ENCODE measurements at regions not wholly inside any gene's neighbourhood (a gene's known extent, or its start where the extent isn't known, plus 50 kb on each side); places are given as distances from the start of the nearest gene placed in this dataset.

DNA sequence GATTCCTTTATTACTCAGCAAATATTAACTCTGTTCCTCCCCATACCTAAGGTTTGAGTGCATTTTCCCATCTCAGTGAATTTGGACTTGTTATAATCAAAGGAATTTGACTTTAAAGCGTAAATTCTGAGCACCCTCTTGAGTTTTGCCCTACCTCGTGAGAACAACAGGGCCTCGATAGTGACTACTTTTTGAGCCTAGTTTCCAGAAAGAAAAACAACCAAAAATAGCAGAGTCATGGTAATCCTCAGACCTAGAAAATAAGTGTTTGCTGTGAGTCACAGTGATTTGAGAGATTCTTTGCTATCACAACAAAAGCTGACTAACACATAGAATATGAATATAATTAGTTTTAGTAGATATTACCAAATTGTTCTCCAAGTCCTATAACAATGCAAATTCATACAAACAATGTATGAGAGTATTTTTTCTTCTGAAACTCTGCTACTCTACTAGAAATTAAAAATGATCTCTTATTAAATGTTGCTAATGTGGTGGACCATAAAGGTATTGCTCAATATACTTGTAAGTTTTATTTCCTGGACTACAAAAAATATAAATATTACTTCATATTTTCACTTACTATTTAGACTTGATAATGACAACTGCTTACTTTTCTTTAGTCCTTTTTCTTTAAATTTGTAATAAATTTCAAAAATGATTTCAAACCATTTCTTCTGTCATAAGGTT is 759.7 kb downstream of the BRINP1 start:
- TF ChIP-seq, protein P1, sequence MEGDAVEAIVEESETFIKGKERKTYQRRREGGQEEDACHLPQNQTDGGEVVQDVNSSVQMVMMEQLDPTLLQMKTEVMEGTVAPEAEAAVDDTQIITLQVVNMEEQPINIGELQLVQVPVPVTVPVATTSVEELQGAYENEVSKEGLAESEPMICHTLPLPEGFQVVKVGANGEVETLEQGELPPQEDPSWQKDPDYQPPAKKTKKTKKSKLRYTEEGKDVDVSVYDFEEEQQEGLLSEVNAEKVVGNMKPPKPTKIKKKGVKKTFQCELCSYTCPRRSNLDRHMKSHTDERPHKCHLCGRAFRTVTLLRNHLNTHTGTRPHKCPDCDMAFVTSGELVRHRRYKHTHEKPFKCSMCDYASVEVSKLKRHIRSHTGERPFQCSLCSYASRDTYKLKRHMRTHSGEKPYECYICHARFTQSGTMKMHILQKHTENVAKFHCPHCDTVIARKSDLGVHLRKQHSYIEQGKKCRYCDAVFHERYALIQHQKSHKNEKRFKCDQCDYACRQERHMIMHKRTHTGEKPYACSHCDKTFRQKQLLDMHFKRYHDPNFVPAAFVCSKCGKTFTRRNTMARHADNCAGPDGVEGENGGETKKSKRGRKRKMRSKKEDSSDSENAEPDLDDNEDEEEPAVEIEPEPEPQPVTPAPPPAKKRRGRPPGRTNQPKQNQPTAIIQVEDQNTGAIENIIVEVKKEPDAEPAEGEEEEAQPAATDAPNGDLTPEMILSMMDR (conservative IDR thresholded peaks at IDR 0.05 in 1 of 2, IDR thresholded peaks at IDR 0.05 in 1 of 2; ENCODE audit: extremely low read depth in 1 of 2, insufficient read depth in 1 of 2, low read depth in 1 of 2, low read length in 2 of 2): no peak
- no peak for TF ChIP-seq EZH2 (IDR thresholded peaks at IDR 0.05; ENCODE audit: borderline replicate concordance, low read length)
